Activated T-helper 2 cell treated with anti-CD3 and anti-CD28 coated beads, Interferon-gamma antibody, Interleukin-2, Interleukin-4, amounts not matched to agents 10 μg/mL and 5 μg/mL and 100 μg/mL, durations not matched to agents 14 hours and 24 hours and 36 hours (primary cell): ENCODE measurements at regions not wholly inside any gene's neighbourhood (a gene's known extent, or its start where the extent isn't known, plus 50 kb on each side); places are given as distances from the start of the nearest gene placed in this dataset.
"Not testable (repeated sequence)": the region's sequence is repeated elsewhere in the genome, so short reads cannot be mapped to it uniquely, and the experiment has no call there.

Experiments used
- DNase-seq: peaks from one replicate; pipeline ENCODE4 v3.0.0; 2021; ENCODE audit warnings: low spot score
- H3K27ac Mint-ChIP-seq: one replicate; pipeline ENCODE4 v1.8.0; 2021; ENCODE audit warnings: mixed read lengths
- H3K27me3 Mint-ChIP-seq: one replicate; pipeline ENCODE4 v1.8.0; 2021; ENCODE audit warnings: low read depth, mixed read lengths
- H3K36me3 Mint-ChIP-seq: one replicate; pipeline ENCODE4 v1.8.0; 2021; ENCODE audit warnings: low read depth, mixed read lengths
- H3K4me1 Mint-ChIP-seq: one replicate; pipeline ENCODE4 v1.8.0; 2021; ENCODE audit warnings: low read depth, mixed read lengths
- H3K4me3 Mint-ChIP-seq: one replicate; pipeline ENCODE4 v1.8.0; 2021; ENCODE audit warnings: low read depth, mild to moderate bottlenecking, moderate library complexity, mixed read lengths
- H3K9me3 Mint-ChIP-seq: one replicate; pipeline ENCODE4 v1.8.0; 2021; ENCODE audit warnings: mixed read lengths
- intact Hi-C: fragments of 100-400 bp; cut with micrococcal nuclease; formaldehyde crosslinking; loops from one replicate; pipeline ENCODE4 v1.15.1; 2023

DNA sequence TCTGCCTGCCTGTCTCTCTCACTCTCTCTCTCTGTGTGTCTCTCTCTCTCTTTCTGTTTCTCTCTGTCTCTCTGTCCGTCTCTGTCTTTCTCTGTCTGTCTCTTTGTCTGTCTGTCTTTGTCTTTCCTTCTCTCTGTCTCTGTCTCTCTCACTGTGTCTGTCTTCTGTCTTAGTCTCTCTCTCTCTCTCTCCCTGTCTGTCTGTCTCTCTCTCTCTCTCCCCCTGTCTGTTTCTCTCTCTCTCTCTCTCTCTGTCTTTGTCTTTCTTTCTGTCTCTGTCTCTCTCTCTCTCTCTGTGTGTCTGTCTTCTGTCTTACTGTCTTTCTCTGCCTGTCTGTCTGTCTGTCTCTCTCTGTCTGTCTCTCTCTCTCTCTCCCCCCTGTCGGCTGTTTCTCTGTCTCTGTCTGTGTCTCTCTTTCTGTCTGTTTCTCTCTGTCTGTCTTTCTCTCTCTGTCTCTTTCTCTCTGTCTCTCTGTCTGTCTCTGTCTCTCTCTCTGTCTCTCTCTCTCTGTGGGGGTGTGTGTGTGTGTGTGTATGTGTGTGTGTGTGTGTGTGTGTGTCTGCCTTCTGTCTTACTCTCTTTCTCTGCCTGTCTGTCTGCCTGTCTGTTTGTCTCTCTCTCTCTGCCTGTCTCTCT is 2101.3 kb upstream of the TPTE start:
- H3K27me3 Mint-ChIP-seq, H3K4me1 Mint-ChIP-seq, intact Hi-C loops, H3K9me3 Mint-ChIP-seq, H3K36me3 Mint-ChIP-seq, H3K4me3 Mint-ChIP-seq: not testable (repeated sequence)
- peak; percentile 65 for DNase-seq
- H3K27ac Mint-ChIP-seq: peak overlapping the region; percentile 1

DNA sequence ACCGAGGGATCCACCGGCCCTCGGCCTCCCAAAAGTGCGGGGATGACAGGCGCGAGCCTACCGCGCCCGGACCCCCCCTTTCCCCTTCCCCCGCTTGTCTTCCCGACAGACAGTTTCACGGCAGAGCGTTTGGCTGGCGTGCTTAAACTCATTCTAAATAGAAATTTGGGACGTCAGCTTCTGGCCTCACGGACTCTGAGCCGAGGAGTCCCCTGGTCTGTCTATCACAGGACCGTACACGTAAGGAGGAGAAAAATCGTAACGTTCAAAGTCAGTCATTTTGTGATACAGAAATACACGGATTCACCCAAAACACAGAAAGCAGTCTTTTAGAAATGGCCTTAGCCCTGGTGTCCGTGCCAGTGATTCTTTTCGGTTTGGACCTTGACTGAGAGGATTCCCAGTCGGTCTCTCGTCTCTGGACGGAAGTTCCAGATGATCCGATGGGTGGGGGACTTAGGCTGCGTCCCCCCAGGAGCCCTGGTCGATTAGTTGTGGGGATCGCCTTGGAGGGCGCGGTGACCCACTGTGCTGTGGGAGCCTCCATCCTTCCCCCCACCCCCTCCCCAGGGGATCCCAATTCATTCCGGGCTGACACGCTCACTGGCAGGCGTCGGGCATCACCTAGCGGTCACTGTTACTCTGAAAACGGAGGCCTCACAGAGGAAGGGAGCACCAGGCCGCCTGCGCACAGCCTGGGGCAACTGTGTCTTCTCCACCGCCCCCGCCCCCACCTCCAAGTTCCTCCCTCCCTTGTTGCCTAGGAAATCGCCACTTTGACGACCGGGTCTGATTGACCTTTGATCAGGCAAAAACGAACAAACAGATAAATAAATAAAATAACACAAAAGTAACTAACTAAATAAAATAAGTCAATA is 2093.4 kb upstream of the TPTE start:
- DNase-seq: not testable (repeated sequence)

DNA sequence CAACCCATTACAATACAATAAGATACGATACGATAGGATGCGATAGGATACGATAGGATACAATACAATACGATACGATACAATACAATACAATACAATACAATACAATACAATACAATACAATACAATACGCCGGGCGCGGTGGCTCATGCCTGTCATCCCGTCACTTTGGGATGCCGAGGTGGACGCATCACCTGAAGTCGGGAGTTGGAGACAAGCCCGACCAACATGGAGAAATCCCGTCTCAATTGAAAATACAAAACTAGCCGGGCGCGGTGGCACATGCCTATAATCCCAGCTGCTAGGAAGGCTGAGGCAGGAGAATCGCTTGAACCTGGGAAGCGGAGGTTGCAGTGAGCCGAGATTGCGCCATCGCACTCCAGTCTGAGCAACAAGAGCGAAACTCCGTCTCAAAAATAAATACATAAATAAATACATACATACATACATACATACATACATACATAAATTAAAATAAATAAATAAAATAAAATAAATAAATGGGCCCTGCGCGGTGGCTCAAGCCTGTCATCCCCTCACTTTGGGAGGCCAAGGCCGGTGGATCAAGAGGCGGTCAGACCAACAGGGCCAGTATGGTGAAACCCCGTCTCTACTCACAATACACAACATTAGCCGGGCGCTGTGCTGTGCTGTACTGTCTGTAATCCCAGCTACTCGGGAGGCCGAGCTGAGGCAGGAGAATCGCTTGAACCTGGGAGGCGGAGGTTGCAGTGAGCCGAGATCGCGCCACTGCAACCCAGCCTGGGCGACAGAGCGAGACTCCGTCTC is 2092.5 kb upstream of the TPTE start:
- H3K27ac Mint-ChIP-seq, H3K4me3 Mint-ChIP-seq, DNase-seq, H3K36me3 Mint-ChIP-seq, H3K9me3 Mint-ChIP-seq, H3K4me1 Mint-ChIP-seq, intact Hi-C loops, H3K27me3 Mint-ChIP-seq: not testable (repeated sequence)

More for the DNA sequence above, 2093.4 kb upstream of the TPTE start:
- H3K4me1 Mint-ChIP-seq, intact Hi-C loops, H3K4me3 Mint-ChIP-seq, H3K9me3 Mint-ChIP-seq, H3K27me3 Mint-ChIP-seq, H3K36me3 Mint-ChIP-seq, H3K27ac Mint-ChIP-seq: not testable (repeated sequence)

DNA sequence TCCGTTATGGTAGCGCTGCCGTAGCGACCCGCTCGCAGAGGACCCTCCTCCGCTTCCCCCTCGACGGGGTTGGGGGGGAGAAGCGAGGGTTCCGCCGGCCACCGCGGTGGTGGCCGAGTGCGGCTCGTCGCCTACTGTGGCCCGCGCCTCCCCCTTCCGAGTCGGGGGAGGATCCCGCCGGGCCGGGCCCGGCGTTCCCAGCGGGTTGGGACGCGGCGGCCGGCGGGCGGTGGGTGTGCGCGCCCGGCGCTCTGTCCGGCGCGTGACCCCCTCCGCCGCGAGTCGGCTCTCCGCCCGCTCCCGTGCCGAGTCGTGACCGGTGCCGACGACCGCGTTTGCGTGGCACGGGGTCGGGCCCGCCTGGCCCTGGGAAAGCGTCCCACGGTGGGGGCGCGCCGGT is 2086.7 kb upstream of the TPTE start:
- H3K27me3 Mint-ChIP-seq, H3K27ac Mint-ChIP-seq, DNase-seq, H3K4me1 Mint-ChIP-seq, H3K36me3 Mint-ChIP-seq, intact Hi-C loops, H3K4me3 Mint-ChIP-seq, H3K9me3 Mint-ChIP-seq: not testable (repeated sequence)

DNA sequence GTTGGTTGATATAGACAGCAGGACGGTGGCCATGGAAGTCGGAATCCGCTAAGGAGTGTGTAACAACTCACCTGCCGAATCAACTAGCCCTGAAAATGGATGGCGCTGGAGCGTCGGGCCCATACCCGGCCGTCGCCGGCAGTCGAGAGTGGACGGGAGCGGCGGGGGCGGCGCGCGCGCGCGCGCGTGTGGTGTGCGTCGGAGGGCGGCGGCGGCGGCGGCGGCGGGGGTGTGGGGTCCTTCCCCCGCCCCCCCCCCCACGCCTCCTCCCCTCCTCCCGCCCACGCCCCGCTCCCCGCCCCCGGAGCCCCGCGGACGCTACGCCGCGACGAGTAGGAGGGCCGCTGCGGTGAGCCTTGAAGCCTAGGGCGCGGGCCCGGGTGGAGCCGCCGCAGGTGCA is 2078.3 kb upstream of the TPTE start:
- H3K4me3 Mint-ChIP-seq, H3K27me3 Mint-ChIP-seq, H3K9me3 Mint-ChIP-seq, intact Hi-C loops, H3K27ac Mint-ChIP-seq, DNase-seq, H3K4me1 Mint-ChIP-seq, H3K36me3 Mint-ChIP-seq: not testable (repeated sequence)

DNA sequence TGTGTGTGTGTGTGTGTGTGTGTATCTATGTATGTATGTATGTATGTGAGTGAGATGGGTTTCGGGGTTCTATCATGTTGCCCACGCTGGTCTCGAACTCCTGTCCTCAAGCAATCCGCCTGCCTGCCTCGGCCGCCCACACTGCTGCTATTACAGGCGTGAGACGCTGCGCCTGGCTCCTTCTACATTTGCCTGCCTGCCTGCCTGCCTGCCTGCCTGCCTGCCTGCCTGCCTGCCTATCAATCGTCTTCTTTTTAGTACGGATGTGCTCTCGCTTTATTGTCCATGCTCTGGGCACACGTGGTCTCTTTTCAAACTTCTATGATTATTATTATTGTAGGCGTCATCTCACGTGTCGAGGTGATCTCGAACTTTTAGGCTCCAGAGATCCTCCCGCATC is 2071.6 kb upstream of the TPTE start:
- H3K27ac Mint-ChIP-seq, H3K4me3 Mint-ChIP-seq, intact Hi-C loops, H3K27me3 Mint-ChIP-seq, H3K36me3 Mint-ChIP-seq, H3K4me1 Mint-ChIP-seq, DNase-seq, H3K9me3 Mint-ChIP-seq: not testable (repeated sequence)

DNA sequence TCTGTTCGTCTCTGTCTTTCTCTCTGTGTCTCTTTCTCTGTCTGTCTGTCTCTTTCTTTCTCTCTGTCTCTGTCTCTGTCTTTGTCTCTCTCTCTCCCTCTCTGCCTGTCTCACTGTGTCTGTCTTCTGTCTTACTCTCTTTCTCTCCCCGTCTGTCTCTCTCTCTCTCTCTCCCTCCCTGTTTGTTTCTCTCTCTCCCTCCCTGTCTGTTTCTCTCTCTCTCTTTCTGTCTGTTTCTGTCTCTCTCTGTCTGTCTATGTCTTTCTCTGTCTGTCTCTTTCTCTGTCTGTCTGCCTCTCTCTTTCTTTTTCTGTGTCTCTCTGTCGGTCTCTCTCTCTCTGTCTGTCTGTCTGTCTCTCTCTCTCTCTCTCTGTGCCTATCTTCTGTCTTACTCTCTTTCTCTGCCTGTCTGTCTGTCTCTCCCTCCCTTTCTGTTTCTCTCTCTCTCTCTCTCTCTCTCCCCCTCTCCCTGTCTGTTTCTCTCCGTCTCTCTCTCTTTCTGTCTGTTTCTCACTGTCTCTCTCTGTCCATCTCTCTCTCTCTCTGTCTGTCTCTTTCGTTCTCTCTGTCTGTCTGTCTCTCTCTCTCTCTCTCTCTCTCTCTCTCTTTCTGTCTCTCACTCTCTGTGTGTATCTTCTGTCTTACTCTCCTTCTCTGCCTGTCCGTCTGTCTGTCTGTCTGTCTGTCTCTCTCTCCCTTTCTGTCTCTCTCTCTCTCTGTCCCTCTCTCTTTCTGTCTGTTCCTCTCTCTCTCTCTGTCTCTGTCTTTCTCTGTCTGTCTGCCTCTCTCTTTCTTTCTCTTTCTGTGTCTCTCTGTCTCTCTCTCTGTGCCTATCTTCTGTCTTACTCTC is 2065.9 kb upstream of the TPTE start:
- intact Hi-C loops, H3K36me3 Mint-ChIP-seq, DNase-seq, H3K27ac Mint-ChIP-seq, H3K4me1 Mint-ChIP-seq, H3K4me3 Mint-ChIP-seq, H3K9me3 Mint-ChIP-seq, H3K27me3 Mint-ChIP-seq: not testable (repeated sequence)

DNA sequence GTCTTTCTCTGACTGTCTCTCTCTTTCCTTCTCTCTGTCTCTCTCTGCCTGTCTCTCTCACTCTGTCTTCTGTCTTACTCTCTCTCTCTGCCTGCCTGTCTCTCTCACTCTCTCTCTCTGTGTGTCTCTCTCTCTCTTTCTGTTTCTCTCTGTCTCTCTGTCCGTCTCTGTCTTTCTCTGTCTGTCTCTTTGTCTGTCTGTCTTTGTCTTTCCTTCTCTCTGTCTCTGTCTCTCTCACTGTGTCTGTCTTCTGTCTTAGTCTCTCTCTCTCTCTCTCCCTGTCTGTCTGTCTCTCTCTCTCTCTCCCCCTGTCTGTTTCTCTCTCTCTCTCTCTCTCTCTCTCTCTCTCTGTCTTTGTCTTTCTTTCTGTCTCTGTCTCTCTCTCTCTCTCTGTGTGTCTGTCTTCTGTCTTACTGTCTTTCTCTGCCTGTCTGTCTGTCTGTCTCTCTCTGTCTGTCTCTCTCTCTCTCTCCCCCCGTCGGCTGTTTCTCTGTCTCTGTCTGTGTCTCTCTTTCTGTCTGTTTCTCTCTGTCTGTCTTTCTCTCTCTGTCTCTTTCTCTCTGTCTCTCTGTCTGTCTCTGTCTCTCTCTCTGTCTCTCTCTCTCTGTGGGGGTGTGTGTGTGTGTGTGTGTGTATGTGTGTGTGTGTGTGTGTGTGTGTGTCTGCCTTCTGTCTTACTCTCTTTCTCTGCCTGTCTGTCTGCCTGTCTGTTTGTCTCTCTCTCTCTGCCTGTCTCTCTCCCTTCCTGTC is 2056.8 kb upstream of the TPTE start:
- H3K27me3 Mint-ChIP-seq, H3K9me3 Mint-ChIP-seq, H3K4me1 Mint-ChIP-seq, H3K4me3 Mint-ChIP-seq, intact Hi-C loops, H3K36me3 Mint-ChIP-seq, H3K27ac Mint-ChIP-seq, DNase-seq: not testable (repeated sequence)

DNA sequence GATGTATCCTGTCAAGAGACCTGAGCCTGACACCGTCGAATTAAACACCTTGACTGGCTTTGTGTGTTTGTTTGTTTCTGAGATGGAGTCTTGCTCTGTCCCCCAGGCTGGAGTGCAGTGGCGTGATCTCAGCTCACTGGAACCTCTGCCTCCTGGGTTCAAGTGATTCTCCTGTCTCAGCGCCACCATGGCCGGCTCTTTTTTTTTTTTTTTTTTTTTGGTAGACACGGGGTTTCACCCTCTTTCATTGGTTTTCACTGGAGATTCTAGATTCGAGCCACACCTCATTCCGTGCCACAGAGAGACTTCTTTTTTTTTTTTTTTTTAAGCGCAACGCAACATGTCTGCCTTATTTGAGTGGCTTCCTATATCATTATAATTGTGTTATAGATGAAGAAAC is 2054.7 kb upstream of the TPTE start:
- H3K4me1 Mint-ChIP-seq, H3K27ac Mint-ChIP-seq, H3K4me3 Mint-ChIP-seq, H3K36me3 Mint-ChIP-seq, intact Hi-C loops, H3K9me3 Mint-ChIP-seq, DNase-seq, H3K27me3 Mint-ChIP-seq: not testable (repeated sequence)
